ENCODE measurements at regions not wholly inside any gene's neighbourhood (a gene's known extent, or its start where the extent isn't known, plus 50 kb on each side); places are given as distances from the start of the nearest gene placed in this dataset.

DNA sequence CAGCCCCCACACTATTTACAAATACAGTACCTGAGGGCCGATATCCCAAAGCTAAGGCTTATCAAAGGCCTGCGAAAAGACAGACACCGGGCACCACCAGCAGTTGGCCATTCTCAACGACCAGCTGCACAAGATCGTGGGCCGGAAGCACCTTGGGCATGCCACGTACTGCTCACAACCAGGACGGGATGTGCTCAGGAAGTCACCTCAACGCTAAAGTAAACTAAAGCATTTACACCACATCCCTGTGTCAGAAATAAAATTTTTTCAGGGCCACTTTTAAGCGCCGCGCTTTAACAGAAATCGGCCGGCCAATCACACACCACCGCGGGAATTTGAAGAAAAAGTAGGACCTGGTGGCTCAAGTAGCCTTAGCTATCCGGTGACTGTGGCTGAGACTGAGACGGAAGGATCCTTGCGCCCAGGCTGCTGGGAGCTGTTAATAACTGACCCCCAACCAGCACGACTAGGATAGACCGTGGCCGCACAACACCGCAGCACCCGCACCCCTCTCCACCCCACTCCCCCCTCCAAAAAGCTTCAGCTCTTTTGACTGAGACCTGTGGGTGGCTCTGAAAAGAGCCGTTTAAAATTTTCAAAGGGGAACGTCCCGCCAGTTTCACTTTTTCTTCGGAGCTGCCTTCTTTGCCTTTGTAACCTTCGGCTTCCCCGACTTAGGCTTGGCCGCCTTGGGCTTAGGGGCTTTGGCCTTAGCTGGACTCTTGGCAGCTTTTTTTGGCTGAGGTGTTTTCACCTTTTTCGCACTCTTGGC is 131.2 kb upstream of the BTN3A2 start (continued):
- TF ChIP-seq, protein P1, sequence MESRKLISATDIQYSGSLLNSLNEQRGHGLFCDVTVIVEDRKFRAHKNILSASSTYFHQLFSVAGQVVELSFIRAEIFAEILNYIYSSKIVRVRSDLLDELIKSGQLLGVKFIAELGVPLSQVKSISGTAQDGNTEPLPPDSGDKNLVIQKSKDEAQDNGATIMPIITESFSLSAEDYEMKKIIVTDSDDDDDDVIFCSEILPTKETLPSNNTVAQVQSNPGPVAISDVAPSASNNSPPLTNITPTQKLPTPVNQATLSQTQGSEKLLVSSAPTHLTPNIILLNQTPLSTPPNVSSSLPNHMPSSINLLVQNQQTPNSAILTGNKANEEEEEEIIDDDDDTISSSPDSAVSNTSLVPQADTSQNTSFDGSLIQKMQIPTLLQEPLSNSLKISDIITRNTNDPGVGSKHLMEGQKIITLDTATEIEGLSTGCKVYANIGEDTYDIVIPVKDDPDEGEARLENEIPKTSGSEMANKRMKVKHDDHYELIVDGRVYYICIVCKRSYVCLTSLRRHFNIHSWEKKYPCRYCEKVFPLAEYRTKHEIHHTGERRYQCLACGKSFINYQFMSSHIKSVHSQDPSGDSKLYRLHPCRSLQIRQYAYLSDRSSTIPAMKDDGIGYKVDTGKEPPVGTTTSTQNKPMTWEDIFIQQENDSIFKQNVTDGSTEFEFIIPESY (IDR thresholded peaks at IDR 0.05; ENCODE audit: borderline replicate concordance, low read depth) = peak; percentile 75; the same call in 1 of the 2 replicates
- no peak for TF ChIP-seq CHD2 (IDR thresholded peaks at IDR 0.05; ENCODE audit: low read length, partially characterized antibody)
- TF ChIP-seq, protein P2, sequence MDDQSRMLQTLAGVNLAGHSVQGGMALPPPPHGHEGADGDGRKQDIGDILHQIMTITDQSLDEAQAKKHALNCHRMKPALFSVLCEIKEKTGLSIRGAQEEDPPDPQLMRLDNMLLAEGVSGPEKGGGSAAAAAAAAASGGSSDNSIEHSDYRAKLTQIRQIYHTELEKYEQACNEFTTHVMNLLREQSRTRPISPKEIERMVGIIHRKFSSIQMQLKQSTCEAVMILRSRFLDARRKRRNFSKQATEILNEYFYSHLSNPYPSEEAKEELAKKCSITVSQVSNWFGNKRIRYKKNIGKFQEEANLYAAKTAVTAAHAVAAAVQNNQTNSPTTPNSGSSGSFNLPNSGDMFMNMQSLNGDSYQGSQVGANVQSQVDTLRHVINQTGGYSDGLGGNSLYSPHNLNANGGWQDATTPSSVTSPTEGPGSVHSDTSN (IDR thresholded peaks at IDR 0.05) = peak; percentile 27
- TF ChIP-seq, protein P3, sequence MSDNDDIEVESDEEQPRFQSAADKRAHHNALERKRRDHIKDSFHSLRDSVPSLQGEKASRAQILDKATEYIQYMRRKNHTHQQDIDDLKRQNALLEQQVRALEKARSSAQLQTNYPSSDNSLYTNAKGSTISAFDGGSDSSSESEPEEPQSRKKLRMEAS (IDR thresholded peaks at IDR 0.05; ENCODE audit: low read depth) = peak; percentile 42

DNA sequence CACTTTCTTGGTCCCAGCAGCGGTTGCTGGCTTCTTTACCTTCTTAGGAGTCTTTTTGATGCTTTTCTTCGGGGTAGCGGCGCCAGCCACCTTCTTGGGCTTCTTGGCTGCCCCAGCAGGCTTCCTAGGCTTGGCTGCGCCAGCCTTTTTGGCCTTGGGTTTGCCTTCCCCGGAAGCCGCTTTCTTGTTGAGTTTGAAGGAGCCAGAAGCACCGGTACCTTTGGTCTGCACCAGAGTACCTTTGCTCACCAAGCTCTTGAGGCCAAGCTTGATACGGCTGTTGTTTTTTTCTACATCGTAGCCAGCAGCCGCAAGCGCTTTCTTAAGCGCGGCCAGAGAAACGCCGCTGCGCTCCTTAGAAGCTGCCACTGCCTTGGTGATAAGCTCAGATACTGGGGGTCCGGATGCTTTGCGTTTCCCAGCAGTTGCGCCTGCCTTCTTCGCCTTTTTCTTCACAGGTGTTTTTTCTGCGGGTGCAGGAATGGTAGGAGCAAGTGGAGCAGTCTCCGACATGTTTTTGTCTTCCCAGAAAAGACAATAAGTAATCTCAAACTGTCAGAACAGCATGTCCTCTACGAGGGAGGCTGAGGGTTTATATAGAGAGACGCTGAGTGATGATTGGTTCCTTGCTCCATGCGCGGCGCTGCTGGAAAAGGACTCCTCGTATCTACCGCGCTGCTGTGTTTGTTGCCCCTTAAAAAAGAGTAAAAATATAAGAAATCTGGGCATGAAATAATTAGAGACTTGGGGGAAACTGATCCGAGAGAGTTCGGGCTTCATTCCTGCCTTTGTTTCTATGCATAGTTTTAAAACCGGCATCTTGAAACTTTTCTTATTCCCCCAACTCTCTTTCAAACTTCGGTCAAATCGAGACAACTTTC is 130.3 kb upstream of the BTN3A2 start:
- DNase-seq = peak; percentile 73
- Histone ChIP-seq H3K79me2 (ENCODE audit: insufficient read depth) (no peaks in the 10 kb centered on the region), H3K4me1 (ENCODE audit: control insufficient read depth in 1 of 2, insufficient read depth in 2 of 2, low read depth in 1 of 2, low read length in 1 of 2) (peaks cover 0 to 3% of the 10 kb centered on the region in 2 experiments; a peak in 3 of 4 replicates), H3K9me3 (no peaks in the 10 kb centered on the region), H3K27me3 (ENCODE audit: insufficient read depth) (no peaks in the 10 kb centered on the region), H3K4me3 (ENCODE audit: low read depth in 2 of 2, low read length in 1 of 2) (peak overlapping the region; percentile 61 to 72), H3K36me3 (replicated peaks in 1 of 2; ENCODE audit: control insufficient read depth in 1 of 2, insufficient read depth in 2 of 2, low read length in 1 of 2) (no peaks in the 10 kb centered on the region), H3K9me2 (no peaks in the 10 kb centered on the region), H3K27ac (ENCODE audit: low read depth in 2 of 2, low read length in 1 of 2) (peak overlapping the region; percentile 77 to 85), H3F3A (replicated peaks; ENCODE audit: insufficient read depth) (peaks cover 41% of the 10 kb centered on the region), H3K9ac (peak overlapping the region; percentile 86), H4K20me1 (ENCODE audit: insufficient read depth) (no peaks in the 10 kb centered on the region), H2AFZ (ENCODE audit: low read depth) (peak overlapping the region; percentile 77), H3K4me2 (peak overlapping the region; percentile 97)
- 2% methylated on average over 34 of the region's 36 CpGs for WGBS (ENCODE audit: low lambda C conversion rate)
- ChIA-PET POLR2A (interaction anchor here (0.7 to 5.6 kb wide), 24 partner anchors 10 to 1659 kb away, joined by 3 to 120 read pairs (median 6); a partner anchor contains a TSS), CTCF (interaction anchor here (1.2 to 2.6 kb wide), 4 partner anchors 10 to 208 kb away, joined by 3 to 27 read pairs (median 8); a partner anchor contains a TSS)
- TF ChIP-seq RAD21 (IDR thresholded peaks at IDR 0.05; ENCODE audit: low read length) (no peak), TAF1 (IDR thresholded peaks at IDR 0.05; ENCODE audit: borderline replicate concordance, low read depth, low read length) (peak; percentile 64; the same call in 1 of the 2 replicates), POLR2AphosphoS5 (IDR thresholded peaks at IDR 0.05; ENCODE audit: low read depth, low read length) (peak; percentile 99), CHD2 (IDR thresholded peaks at IDR 0.05; ENCODE audit: low read length, partially characterized antibody) (no peak), NFIC (IDR thresholded peaks at IDR 0.05; ENCODE audit: borderline replicate concordance) (no peak), RXRA (IDR thresholded peaks at IDR 0.05; ENCODE audit: borderline replicate concordance, low read depth) (no peak), ELF1 (IDR thresholded peaks at IDR 0.05) (no peak), SIN3A (IDR thresholded peaks at IDR 0.05; ENCODE audit: borderline replicate concordance, low read depth, low read length) (peak; percentile 96; the same call in 1 of the 2 replicates), FOXM1 (IDR thresholded peaks at IDR 0.05; ENCODE audit: low read depth) (0 out of 2 replicates have a peak, but pooled peaks have one; percentile 37), RFX5 (IDR thresholded peaks at IDR 0.05; ENCODE audit: low read length) (no peak)
- TF ChIP-seq, protein P1 (IDR thresholded peaks at IDR 0.05; ENCODE audit: borderline replicate concordance, low read depth) = peak; percentile 94
- TF ChIP-seq, protein P4, sequence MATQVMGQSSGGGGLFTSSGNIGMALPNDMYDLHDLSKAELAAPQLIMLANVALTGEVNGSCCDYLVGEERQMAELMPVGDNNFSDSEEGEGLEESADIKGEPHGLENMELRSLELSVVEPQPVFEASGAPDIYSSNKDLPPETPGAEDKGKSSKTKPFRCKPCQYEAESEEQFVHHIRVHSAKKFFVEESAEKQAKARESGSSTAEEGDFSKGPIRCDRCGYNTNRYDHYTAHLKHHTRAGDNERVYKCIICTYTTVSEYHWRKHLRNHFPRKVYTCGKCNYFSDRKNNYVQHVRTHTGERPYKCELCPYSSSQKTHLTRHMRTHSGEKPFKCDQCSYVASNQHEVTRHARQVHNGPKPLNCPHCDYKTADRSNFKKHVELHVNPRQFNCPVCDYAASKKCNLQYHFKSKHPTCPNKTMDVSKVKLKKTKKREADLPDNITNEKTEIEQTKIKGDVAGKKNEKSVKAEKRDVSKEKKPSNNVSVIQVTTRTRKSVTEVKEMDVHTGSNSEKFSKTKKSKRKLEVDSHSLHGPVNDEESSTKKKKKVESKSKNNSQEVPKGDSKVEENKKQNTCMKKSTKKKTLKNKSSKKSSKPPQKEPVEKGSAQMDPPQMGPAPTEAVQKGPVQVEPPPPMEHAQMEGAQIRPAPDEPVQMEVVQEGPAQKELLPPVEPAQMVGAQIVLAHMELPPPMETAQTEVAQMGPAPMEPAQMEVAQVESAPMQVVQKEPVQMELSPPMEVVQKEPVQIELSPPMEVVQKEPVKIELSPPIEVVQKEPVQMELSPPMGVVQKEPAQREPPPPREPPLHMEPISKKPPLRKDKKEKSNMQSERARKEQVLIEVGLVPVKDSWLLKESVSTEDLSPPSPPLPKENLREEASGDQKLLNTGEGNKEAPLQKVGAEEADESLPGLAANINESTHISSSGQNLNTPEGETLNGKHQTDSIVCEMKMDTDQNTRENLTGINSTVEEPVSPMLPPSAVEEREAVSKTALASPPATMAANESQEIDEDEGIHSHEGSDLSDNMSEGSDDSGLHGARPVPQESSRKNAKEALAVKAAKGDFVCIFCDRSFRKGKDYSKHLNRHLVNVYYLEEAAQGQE (IDR thresholded peaks at IDR 0.05; ENCODE audit: low read depth, low read length) = peak; percentile 65; the same call in 1 of the 2 replicates
- TF ChIP-seq, protein P3 (IDR thresholded peaks at IDR 0.05; ENCODE audit: low read depth) = peak; percentile 72
- TF ChIP-seq, protein P2 (IDR thresholded peaks at IDR 0.05) = peak; percentile 57

Measured in SK-N-SH (cell line).